Esophagus (tissue), 2 donors: ENCODE measurements at regions not wholly inside any gene's neighbourhood (a gene's known extent, or its start where the extent isn't known, plus 50 kb on each side); places are given as distances from the start of the nearest gene placed in this dataset.

ENCODE experiments used
- H3K27ac ChIP-seq, 2 donors: one replicate each; pipeline ENCODE4 v1.5.1; 2013; ENCODE audit warnings: low read depth in 2 of 2, mild to moderate bottlenecking in 2 of 2, inconsistent platforms in 1 of 2, low read length in 1 of 2, moderate library complexity in 1 of 2
- H3K27me3 ChIP-seq, 2 donors: one replicate each; pipeline ENCODE4 v1.6.1; 2013; ENCODE audit warnings: low read length in 2 of 2, control low read depth in 1 of 2, mild to moderate bottlenecking in 1 of 2; ENCODE audit not compliant: insufficient read depth in 2 of 2, control insufficient read depth in 1 of 2
- H3K36me3 ChIP-seq, 2 donors: one replicate each; pipeline ENCODE4 v1.6.1; 2013; ENCODE audit warnings: low read length in 1 of 2; ENCODE audit not compliant: control insufficient read depth in 2 of 2, insufficient read depth in 2 of 2
- H3K4me1 ChIP-seq, 2 donors: one replicate each; pipeline ENCODE4 v1.6.1; 2013; ENCODE audit warnings: low read length in 1 of 2; ENCODE audit not compliant: control insufficient read depth in 2 of 2, insufficient read depth in 2 of 2
- H3K4me3 ChIP-seq, 2 donors: one replicate each; pipeline ENCODE4 v1.5.1; 2013; ENCODE audit warnings: low read length in 2 of 2, mild to moderate bottlenecking in 2 of 2, low read depth in 1 of 2, moderate library complexity in 1 of 2
- H3K9me3 ChIP-seq, 2 donors: one replicate each; pipeline ENCODE4 v1.6.1; 2013; ENCODE audit warnings: mild to moderate bottlenecking in 2 of 2, low read depth in 1 of 2, low read length in 1 of 2, moderate library complexity in 1 of 2; ENCODE audit not compliant: control insufficient read depth in 2 of 2, insufficient read depth in 1 of 2
- WGBS, 2 donors: extraction: QIAGEN DNeasy Blood & Tissue Kit; methylation state at CpG; one replicate each; pipeline ENCODE4 v1.1.7; 2013; 5-methylcytosine and 5-hydroxymethylcytosine counted together
- donor health status: healthy with polysubstance abuse.
- donor health status: Bipolar disorder and iron deficiency.

DNA sequence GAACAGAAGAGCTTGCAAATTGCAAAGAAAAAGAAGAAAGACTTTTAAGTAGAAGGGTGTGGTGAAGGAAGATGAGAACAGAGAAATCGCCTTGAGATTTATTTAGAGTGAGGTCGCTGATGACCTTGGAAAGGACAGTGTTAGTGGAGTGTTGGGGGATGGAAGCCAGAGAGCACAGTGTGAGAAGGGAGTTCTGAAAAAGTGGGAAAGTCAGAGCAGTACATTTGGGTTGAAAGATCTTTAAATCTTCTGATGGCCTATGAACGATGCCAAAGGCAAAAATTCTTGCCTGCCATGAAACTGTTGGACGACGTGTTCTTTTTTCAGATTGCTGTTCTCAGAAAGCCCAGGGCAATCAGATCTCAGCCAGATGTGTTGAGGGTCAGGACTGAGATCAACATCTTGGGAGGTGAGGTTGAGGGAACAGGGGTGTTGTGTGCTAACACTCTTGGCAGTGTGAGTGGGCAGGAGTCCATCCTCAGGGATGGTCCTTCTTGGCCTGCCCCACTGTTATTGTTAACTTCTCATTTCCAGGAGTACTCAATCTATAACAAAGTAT, 330.1 kb downstream of the MAP2K6 start:
- WGBS, 2 donors, result 71 to 82% methylated on average over 5 of the region's 5 CpGs

DNA sequence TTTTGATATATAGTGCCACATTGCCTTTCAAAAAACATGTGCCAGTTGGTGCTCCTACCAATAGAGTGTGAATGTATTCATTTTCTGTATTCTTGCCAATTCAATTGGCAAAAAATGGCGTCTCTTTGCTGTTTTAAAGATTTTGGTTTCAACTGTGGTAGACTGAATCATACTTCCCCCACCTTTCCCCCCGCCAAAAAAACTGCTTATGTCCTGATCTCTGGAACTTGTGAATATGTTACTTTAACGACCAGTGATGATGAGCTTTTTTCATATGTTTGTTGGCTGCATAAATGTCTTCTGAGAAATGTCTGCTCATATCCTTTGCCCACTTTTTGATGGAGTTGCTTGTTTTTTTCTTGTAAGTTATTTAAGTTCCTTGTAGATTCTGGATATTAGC, 325.1 kb upstream of the KCNJ16 start:
- Histone ChIP-seq H3K36me3 (no peaks in the 10 kb centered on the region), H3K27ac (no peak overlapping the region), H3K9me3 (no peaks in the 10 kb centered on the region), H3K27me3 (no peaks in the 10 kb centered on the region), H3K4me3 (no peak overlapping the region), H3K4me1 (no peaks in the 10 kb centered on the region)
- 81% methylated on average over 3 of the region's 3 CpGs for WGBS, 2 donors

More for the DNA sequence above, 330.1 kb downstream of the MAP2K6 start:
- Histone ChIP-seq H3K9me3 (peaks cover 0 to 3% of the 10 kb centered on the region in 2 donors), H3K27me3 (no peaks in the 10 kb centered on the region), H3K4me1 (no peaks in the 10 kb centered on the region), H3K36me3 (no peaks in the 10 kb centered on the region), H3K4me3 (no peak overlapping the region), H3K27ac (no peak overlapping the region)

DNA sequence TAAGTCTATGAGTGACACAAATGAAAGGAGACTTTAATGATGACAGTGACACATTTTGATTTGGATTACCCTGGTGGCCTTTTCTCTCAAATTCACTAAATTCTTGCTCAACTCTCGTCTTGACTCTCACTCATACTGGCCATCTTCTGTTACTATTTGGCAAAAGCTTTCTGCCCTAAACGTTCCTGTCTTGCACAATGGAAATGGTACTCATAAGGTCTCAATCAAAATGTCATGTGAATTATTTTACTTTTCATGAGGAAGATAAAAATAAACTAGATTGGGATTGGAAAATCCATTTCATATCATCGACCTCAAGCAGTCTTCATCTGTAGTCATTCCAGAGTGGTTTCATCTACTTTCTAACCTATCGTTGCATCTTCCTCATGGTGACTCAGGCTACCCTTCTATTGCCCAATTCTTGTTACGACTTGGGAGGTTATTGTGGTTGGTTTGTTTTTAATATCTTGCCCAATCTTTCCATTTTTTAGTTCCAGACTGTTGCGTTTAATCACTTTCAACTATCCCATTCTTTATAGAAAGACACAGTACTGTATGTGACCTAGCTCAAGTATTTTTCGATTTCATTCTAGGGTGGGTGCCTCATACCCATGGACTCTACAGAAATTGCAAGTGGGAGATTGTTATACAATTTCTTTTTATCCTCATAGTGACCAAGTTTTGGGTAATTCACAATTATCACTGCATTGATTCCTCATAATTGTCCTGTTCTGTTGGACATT, 317.2 kb upstream of the KCNJ16 start:
- no peak overlapping the region for H3K27ac ChIP-seq
- H3K36me3 ChIP-seq, result no peaks in the 10 kb centered on the region
- H3K4me3 ChIP-seq, result no peak overlapping the region
- H3K4me1 ChIP-seq, result no peaks in the 10 kb centered on the region
- no peaks in the 10 kb centered on the region for H3K9me3 ChIP-seq
- WGBS, 2 donors, result 74 to 80% methylated on average over 7 of the region's 7 CpGs
- H3K27me3 ChIP-seq, result no peaks in the 10 kb centered on the region

DNA sequence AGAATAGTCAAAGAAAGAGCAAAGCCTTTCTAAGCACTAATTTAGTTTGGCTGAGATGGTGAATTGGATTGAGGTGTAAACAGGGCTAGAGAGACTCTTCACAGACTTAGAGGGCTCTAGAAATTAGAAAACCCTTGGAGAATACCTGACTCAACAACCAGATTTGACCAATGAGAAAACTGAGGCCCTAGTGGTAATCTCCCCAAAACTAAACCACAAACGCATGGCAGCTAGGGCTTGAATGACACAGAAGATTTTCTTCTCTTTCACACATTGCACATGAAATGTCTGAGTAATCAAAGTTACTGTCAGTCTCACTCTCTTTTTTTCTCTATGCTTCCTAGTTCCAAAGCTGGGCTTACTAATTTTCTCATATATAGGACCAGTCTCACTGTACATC, 314.5 kb upstream of the KCNJ16 start:
- H3K36me3 ChIP-seq, result no peaks in the 10 kb centered on the region
- no peak overlapping the region for H3K27ac ChIP-seq
- H3K4me1 ChIP-seq, result no peaks in the 10 kb centered on the region
- H3K4me3 ChIP-seq, result no peak overlapping the region
- no peaks in the 10 kb centered on the region for H3K9me3 ChIP-seq
- 80 to 89% methylated on average over 1 of the region's 1 CpG for WGBS, 2 donors
- H3K27me3 ChIP-seq, result no peaks in the 10 kb centered on the region

DNA sequence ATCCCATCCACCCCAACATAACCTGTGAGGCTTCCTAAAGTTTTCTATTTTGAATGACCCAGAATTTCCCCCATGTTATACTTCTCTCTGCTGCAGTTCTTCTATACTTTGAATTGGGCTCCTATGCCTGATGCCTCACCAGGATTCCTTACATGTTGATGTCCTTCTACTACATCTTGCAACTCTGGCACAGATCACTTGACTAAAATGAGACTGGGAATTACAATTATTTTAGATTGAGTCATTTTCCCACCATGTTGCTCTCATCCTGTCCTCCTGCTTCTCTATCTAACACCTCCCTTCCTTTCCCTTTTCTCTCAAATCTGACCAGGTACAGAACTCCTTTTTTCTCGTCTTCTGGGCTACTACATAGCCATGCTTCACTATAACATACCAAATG, 314.0 kb upstream of the KCNJ16 start:
- Histone ChIP-seq H3K27ac (no peak overlapping the region), H3K9me3 (no peaks in the 10 kb centered on the region), H3K4me1 (no peaks in the 10 kb centered on the region), H3K36me3 (no peaks in the 10 kb centered on the region), H3K4me3 (no peak overlapping the region), H3K27me3 (no peaks in the 10 kb centered on the region)
- WGBS, 2 donors, result 69 to 71% methylated on average over 1 of the region's 1 CpG

DNA sequence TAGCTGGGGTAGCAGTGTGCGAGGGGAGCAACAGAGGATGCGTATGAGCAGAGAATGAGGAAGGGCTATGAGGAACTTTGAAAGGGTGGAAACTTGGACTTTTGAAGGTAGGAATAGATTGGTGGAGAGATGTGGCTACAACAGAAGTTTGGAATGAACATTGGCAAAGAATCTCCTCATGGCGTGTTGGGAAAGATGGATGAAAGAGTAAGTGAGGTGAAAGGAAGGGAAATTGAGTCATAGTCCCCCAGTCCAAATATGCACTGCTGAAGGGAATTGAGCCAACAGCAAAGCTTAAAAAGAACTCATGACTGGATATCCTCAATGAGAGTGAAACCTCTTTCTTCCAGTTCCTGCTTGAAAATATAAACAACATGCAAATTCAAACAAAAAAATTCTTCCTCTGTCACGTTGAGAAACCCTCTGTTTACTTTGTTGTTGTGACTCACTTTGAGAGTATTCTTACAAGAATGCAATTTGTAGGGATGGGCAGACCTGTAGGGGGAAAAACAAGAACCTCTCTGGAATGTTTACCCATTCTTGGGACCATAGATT, 313.2 kb upstream of the KCNJ16 start:
- H3K27me3 ChIP-seq, result no peaks in the 10 kb centered on the region
- no peaks in the 10 kb centered on the region for H3K9me3 ChIP-seq
- no peak overlapping the region for H3K27ac ChIP-seq
- H3K4me1 ChIP-seq, result no peaks in the 10 kb centered on the region
- H3K36me3 ChIP-seq, result no peaks in the 10 kb centered on the region
- H3K4me3 ChIP-seq, result no peak overlapping the region
- WGBS, 2 donors, result 50 to 51% methylated on average over 4 of the region's 4 CpGs

DNA sequence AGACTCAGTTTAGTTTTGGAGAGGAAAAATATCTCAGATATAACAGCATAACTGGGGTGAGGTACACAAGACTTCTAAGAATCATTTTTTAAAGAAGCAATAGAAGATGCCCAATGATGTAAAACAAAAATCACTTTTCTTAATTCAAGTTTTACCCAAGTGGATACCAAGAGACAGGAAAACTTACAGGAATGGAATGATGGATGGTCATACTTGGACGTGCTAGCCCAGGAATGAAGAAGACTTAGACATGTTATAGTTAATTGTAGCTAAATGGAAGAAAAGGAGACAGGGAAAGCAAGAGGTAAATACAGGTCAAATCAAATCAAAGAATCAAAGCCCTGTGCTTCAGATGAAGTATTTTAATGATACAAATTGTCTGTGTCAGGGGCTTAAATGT, 312.7 kb upstream of the KCNJ16 start:
- H3K9me3 ChIP-seq, result no peaks in the 10 kb centered on the region
- WGBS, 2 donors, result 28 to 29% methylated on average over 1 of the region's 1 CpG
- no peaks in the 10 kb centered on the region for H3K36me3 ChIP-seq
- no peak overlapping the region for H3K4me3 ChIP-seq
- H3K27me3 ChIP-seq, result no peaks in the 10 kb centered on the region
- H3K27ac ChIP-seq, result no peak overlapping the region
- no peaks in the 10 kb centered on the region for H3K4me1 ChIP-seq

DNA sequence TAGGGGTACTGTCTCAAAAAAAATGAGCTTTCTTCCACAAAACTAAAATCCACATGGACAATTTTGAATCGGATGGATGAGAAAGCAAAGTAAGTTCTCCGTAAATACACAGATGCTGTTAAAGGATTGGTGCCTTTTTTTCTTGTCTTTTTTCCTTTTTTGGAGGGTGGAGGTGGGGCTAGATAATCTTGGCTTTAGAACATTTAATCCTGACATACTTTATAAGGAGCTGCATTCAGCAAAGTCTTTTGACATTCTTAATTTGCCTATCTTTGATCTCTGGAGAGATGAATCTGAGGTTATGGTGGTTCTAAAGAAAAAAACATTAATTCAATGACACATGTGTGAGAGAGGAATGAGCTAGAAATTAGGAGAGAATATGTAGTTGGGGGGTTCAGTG, 312.3 kb upstream of the KCNJ16 start:
- no peak overlapping the region for H3K4me3 ChIP-seq
- no peaks in the 10 kb centered on the region for H3K27me3 ChIP-seq
- no peaks in the 10 kb centered on the region for H3K9me3 ChIP-seq
- no peaks in the 10 kb centered on the region for H3K4me1 ChIP-seq
- H3K36me3 ChIP-seq, result no peaks in the 10 kb centered on the region
- no peak overlapping the region for H3K27ac ChIP-seq
- 60 to 84% methylated on average over 2 of the region's 2 CpGs for WGBS, 2 donors

DNA sequence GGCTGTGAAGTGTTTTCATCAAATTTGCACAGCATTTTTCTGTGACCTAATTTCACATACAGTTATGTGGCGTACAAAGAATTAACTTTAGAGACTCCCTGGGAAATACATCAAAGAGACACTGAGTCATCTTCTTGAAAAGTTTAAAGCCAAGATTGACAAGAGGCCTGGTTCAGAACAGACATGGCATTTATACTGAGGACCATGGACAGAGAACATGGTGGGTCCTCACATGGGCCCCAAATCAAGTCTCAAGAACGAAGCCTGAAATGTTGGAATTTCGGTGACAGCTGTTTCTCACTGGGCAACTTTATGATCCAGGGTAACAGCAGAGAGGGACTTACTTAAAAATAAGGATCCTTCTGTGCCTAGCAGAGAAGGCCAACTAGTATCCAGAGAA, 311.5 kb upstream of the KCNJ16 start:
- no peak overlapping the region for H3K27ac ChIP-seq
- WGBS, 2 donors, result 59 to 69% methylated on average over 3 of the region's 3 CpGs
- H3K4me1 ChIP-seq, result no peaks in the 10 kb centered on the region
- H3K36me3 ChIP-seq, result no peaks in the 10 kb centered on the region
- no peaks in the 10 kb centered on the region for H3K9me3 ChIP-seq
- H3K27me3 ChIP-seq, result no peaks in the 10 kb centered on the region
- no peak overlapping the region for H3K4me3 ChIP-seq

DNA sequence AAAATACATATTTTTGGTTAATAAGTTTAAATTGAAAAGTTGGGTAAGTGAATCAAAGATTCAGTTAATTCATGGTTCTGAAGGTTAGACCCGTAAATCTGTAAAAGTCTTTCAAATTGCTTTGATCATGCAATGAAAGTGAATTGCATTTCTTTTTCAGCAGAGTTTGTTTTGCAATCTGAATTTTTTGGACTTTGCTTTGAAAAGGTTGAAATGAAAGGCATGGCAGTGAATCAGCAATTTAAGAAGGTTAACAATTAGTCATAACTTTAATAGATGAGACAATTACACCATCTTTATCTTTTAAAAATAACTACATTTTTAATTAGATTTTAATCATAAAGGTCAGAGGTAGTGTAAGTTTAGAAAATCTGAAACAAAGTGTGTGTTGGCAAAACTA, 310.9 kb upstream of the KCNJ16 start:
- Histone ChIP-seq H3K27ac (no peak overlapping the region), H3K4me1 (no peaks in the 10 kb centered on the region), H3K27me3 (no peaks in the 10 kb centered on the region), H3K4me3 (no peak overlapping the region), H3K9me3 (no peaks in the 10 kb centered on the region), H3K36me3 (no peaks in the 10 kb centered on the region)
- 46 to 68% methylated on average over 1 of the region's 1 CpG for WGBS, 2 donors
